Astrocyte of the hippocampus (primary cell): ENCODE measurements at regions not wholly inside any gene's neighbourhood (a gene's known extent, or its start where the extent isn't known, plus 50 kb on each side); places are given as distances from the start of the nearest gene placed in this dataset.
"Not testable (repeated sequence)": the region's sequence is repeated elsewhere in the genome, so short reads cannot be mapped to it uniquely, and the experiment has no call there.

Source experiments
- DNase-seq: peaks from one replicate; pipeline ENCODE4 v3.0.0; 2011; ENCODE audit warnings: low read depth, low spot score

DNA sequence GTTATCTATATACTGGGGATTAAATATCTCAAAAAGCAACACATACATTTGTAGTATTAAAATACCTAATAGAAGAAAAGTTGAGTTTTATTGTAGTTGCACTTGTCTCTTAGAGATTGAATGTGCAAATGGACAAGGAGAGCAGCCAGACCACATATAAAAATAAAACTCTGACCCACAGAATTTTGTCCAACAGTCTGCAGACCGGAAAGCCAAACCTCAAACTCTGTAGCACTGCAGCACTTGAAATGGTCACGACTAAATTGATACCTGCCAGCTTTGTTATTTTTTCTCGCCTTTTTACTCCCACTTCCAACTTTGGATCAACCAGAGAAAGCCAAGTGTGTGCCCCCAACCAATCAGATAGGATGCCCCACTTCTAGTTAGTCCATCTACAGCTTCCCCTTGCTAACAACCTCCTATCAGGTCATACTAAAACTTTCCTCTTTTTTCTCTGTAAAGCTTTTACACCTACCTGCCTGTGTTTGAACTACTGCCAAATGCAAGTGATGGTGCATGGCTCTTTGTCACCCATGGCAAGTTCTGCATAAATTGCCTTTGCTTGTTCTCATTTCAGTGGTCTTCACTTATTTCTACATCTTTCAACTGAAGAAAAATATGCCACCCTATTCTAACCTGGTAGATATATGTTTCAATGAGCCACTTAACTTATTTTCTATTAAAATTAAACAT, 1250.7 kb upstream of the SPRY2 start:
- DNase-seq, result no peak

DNA sequence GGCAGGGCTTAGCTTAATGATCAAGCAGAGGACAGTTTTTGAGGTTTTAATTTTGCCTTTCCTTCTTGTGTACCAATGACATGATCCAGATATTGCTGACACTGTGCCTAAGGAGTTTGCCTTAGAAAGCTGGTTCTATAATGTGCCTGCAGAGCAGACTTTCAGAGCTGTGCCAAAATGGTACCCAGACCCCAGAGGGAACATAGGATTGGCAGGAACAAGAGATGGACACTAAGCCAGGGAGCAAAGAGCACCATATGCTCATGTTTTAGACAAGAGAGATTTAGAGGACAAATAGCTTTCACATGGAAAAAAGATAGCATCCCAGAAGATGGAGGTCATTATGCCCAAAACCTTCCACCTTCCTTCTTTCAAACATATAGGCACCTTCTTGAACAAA, 1241.5 kb upstream of the SPRY2 start:
- no peak for DNase-seq

DNA sequence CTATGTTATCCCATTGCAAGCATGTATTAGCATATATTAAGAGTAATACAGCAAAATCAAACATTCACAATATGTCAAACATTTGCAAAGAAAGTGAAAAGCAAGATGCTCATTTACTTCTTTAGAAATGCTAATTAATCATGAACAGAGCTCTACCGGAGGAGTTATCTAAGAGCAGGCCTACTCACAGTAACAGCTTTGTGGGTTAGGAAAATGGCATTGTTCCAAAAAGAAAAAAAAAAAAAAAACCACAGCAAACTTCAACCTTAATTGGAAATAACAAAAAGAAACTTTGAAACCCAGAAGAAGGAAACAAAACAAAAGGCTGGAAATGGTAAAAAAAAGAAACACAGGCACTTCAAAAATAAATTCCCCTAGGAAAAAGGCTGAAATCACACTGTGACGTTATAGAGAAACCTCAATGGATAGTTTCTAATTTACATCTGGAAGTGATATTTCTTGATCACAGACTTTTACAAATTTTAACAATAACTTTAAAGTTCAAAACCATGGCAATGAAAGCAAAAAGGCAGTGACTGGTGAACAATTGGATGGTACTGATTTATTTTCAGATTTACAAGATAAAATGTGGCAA, 1236.8 kb upstream of the SPRY2 start:
- peak; percentile 64 for DNase-seq

GRCh38 chr13:81568824-81569223, 1227.9 kb upstream of the SPRY2 start:
- DNase-seq, result no peak

- no peak for DNase-seq
These were observed 1224.9 kb upstream of the SPRY2 start for GRCh38 chr13:81565849-81566248.

DNA sequence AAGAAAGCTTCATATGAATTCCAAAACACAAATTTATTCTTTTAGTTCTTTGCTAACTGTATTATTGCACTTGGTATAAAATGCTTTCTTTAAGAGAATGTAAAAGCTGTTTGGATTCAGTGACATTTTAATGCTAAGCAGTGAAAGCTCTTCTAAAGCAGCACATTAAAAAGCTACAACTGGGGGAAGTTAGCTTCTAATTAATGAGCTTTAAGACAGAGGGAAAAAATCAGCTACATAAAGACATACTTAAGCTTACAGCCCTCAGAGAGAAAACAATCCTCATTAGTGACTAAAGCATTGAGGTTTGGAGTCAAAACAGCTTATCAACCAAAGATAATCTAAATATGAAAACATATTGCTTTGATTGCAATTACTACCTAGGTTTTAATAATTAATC, 1222.2 kb upstream of the SPRY2 start:
- DNase-seq, result no peak

DNA sequence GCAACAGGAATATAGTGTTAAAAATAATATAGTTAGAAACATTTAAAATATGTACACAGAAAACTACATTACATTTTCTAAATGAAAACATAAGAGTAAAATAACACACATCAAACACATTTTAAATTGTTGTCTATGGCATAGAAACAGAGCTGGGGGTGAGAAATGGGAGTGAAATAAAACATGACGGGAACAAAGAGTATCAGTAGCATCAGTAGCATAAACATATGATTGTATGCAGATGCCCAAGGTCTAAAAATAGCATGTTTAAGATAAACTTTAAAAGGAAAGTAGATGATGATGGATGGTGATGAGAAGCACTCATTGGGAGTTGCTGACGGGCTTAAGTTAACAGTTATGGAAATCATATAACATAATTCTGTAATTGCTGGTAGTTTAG, 1221.7 kb upstream of the SPRY2 start:
- no peak for DNase-seq

- DNase-seq, result no peak
These were observed 1210.1 kb upstream of the SPRY2 start for GRCh38 chr13:81551036-81551435.

- not testable (repeated sequence) for DNase-seq
These were observed 1205.4 kb upstream of the SPRY2 start for GRCh38 chr13:81546294-81546693.

DNA sequence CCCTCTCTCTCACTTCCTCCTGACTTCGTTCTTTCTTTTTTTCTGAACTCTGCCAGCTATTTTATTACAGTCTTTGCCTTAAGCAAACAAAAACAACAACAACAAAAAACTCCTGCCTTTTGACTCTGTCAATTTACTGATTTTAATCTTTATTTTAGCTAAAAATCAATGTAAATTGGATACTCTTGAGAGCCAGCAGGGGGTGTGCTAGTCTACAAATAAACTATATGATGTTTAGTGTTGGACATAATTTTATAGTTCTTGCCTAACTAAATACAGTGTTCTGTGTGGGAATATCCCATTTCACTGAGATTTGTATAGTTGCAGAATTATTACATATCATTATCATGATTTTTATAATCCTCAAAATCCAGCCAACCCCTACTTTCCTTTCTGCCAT, 1199.9 kb upstream of the SPRY2 start:
- peak; percentile 28 for DNase-seq

GRCh38 chr13:81539643-81540150, 1198.8 kb upstream of the SPRY2 start:
- DNase-seq, result no peak

GRCh38 chr13:81498969-81499368, 1158.0 kb upstream of the SPRY2 start:
- no peak for DNase-seq

DNA sequence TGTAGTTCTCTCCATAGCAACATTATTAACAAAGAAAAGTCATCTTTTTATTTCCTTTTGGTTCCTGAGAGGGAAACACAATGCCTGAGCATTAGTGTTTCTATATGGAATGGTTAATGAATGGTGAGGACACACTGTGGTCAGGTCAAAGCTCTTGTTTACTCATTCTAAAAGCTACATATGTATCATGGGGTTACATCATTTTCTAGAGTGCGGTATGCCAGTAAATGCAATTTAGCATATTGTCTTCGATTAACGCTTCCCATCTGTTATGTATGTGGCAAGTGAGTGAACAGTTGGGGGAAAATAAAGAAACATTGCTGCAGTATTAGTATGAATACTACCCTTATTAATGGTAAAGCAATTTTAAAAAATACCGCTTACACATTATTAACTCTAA, 1152.2 kb upstream of the SPRY2 start:
- DNase-seq, result no peak

- DNase-seq, result no peak
These were observed 1151.5 kb upstream of the SPRY2 start for GRCh38 chr13:81492449-81492848.

GRCh38 chr13:81488021-81488420, 1147.1 kb upstream of the SPRY2 start:
- no peak for DNase-seq

DNA sequence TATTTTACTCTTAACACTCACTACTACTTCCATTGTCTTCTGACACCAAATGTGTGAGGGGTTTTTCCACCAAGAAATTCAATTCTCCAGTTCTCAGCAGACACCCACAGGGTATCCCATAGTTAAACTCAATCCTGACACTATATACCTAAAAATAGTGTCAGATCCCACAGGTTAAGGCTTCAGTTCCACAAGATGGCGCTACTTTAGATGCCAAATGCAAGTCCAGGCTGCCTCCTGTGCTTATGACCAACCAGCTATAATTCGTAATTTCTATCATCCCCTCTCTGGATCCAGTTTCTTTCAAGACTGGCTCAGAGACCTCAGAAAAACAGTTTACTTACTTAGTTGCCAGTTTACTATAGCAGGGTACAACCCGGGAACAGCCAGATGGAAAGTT, 1146.2 kb upstream of the SPRY2 start:
- peak; percentile 11 for DNase-seq

DNA sequence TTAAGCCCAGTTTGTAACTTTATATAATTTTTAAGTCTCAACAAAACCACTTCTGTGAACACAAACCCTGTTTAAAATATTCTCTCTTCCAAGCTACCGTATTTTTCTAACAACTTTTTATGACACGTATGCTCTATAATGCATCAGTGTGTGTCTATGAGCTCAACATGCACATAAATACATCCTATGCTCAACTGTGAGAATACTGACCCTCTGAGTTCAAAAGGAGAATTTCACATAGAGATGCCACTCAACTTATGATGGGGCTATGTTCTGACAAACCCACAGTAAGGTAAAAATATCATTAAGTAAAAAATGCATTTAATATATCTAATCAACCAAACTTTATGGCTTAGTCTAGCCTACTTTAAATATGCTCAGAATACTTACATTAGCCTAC, 1139.7 kb upstream of the SPRY2 start:
- no peak for DNase-seq

- DNase-seq, result no peak
These were observed 1132.5 kb upstream of the SPRY2 start for GRCh38 chr13:81473366-81473899.

GRCh38 chr13:81458170-81458569, 1117.2 kb upstream of the SPRY2 start:
- DNase-seq, result peak; percentile 5

DNA sequence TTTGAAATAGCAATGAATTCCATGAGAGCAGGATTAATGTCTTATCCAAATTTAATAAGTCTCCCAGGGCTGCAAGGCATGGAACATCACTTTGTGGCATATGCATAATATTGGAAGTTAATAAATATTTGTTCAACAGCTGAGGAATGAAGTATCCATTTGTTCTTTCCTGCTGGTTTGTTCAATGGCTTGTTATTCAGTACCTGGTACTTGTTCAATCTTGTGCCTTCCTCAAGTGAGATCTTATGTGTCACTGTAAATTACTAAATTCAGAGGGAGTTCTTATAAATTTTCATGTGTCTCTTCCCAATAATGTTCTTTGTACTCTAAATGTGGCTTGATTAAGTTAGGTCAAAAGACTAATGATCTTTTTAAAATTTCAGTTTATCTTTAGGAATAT, 1105.5 kb upstream of the SPRY2 start:
- DNase-seq, result no peak

DNA sequence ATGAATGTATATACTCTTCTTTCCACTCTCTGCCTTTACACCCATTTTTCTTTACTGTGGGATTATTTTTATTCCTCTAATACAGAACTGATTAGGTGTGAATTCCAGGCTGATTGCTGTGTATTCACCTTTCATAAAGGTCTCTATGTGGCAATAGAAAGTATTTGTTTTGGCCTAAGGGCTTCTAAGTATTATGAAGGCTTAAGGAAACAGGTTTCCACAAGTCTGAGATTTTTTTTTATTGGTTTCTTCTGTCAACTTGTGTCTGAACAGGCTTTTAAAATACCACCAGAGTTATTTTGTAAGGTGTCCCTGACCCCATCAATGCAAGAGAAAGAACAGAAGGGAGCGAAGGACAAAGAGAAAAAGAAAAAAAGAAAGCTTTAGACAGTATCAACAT, 1102.0 kb upstream of the SPRY2 start:
- DNase-seq, result no peak

DNA sequence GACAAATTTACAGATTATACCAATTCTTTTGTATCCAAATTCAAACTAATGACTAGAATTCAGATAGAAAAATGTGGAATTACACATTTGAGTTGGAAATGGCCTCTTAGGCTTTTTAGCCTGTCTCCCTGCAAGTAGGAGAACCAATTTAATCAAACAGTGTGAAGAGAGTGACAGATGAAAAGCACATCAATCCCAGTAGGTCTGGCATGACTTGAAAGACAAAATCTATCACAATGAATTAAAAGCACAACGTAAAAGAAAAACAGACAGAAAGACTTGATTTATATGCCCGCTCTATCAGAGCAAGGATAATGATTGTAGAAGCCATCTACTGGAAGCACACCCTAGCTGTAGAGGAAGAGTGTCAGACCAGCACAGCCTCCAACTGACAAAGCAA, 1084.4 kb upstream of the SPRY2 start:
- DNase-seq, result no peak

DNA sequence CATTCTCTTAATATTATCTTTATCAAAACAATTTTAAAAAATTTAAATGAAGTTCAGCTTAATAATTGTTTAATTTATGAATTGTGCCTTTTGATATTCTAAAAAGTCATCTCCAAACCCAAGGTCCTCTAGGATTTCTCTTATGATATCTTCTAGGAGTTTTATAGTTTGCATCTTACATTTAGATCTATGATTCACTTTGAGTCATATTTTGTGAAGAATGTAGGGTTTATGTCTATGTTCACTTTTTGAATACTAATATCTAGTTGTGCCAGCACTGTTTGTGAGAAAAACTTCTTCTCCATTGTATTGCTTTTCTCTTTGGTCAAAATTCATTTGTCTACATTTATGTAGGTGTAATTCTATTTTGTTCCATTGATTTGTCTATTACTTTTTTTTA, 1068.4 kb upstream of the SPRY2 start:
- no peak for DNase-seq
